Mesenchymal stem cell (in vitro differentiated cells and primary cell): ENCODE measurements at regions not wholly inside any gene's neighbourhood (a gene's known extent, or its start where the extent isn't known, plus 50 kb on each side); places are given as distances from the start of the nearest gene placed in this dataset.

Experiments
- DNase-seq: peaks from one replicate; pipeline ENCODE4 v3.0.0-alpha.2; 2013
- H2AFZ ChIP-seq: one replicate; pipeline ENCODE4 v1.6.1; 2013; ENCODE audit warnings: low read depth, mild to moderate bottlenecking, control low read depth, inconsistent platforms, low read length, moderate library complexity
- H2AK5ac ChIP-seq: 2 replicates; pipeline ENCODE4 v1.6.1; 2013; ENCODE audit warnings: low read length, moderate library complexity, mild to moderate bottlenecking, inconsistent platforms; ENCODE audit not compliant: severe bottlenecking
- H2BK120ac ChIP-seq: one replicate; pipeline ENCODE4 v1.6.1; 2013; ENCODE audit warnings: low read depth, mild to moderate bottlenecking, inconsistent platforms, low read length, moderate library complexity
- H2BK12ac ChIP-seq, 2 experiments: one replicate each; pipeline ENCODE4 v1.6.1; 2013; ENCODE audit warnings: inconsistent platforms in 2 of 2, low read length in 2 of 2, mild to moderate bottlenecking in 2 of 2, moderate library complexity in 2 of 2, control low read depth in 1 of 2
- H2BK15ac ChIP-seq: one replicate; pipeline ENCODE4 v1.6.1; 2013; ENCODE audit warnings: mild to moderate bottlenecking, low read depth, inconsistent platforms; ENCODE audit not compliant: poor library complexity, severe bottlenecking
- H2BK5ac ChIP-seq: 2 replicates; pipeline ENCODE4 v1.6.1; 2013; ENCODE audit warnings: low read depth, mild to moderate bottlenecking, low read length, control low read depth, inconsistent platforms; ENCODE audit not compliant: poor library complexity, severe bottlenecking
- H3K14ac ChIP-seq, 2 experiments: one replicate each; pipeline ENCODE4 v1.6.1; 2013; ENCODE audit warnings: inconsistent platforms in 2 of 2, low read length in 2 of 2, control low read depth in 1 of 2, mild to moderate bottlenecking in 1 of 2, moderate library complexity in 1 of 2
- H3K18ac ChIP-seq, 2 experiments: one replicate each; pipeline ENCODE4 v1.6.1; 2013; ENCODE audit warnings: inconsistent platforms in 2 of 2, low read length in 2 of 2, control low read depth in 1 of 2, low read depth in 1 of 2, mild to moderate bottlenecking in 1 of 2
- H3K23ac ChIP-seq, 2 experiments: one replicate each; pipeline ENCODE4 v1.6.1; 2013; ENCODE audit warnings: inconsistent platforms in 2 of 2, low read length in 2 of 2, mild to moderate bottlenecking in 2 of 2, moderate library complexity in 2 of 2, control low read depth in 1 of 2
- H3K27ac ChIP-seq: 2 replicates; pipeline ENCODE4 v1.5.1; 2013; ENCODE audit warnings: mild to moderate bottlenecking, moderate library complexity, low read length, control low read depth, inconsistent platforms; ENCODE audit not compliant: poor library complexity, severe bottlenecking
- H3K27me3 ChIP-seq, 2 experiments: 2 replicates each; pipeline versions ENCODE4 v1.6.1 to v1.7.0; 2013; ENCODE audit warnings: low read length in 2 of 2, mild to moderate bottlenecking in 2 of 2, moderate library complexity in 2 of 2, control low read depth in 1 of 2, inconsistent platforms in 1 of 2; ENCODE audit not compliant: control insufficient read depth in 1 of 2, insufficient read depth in 1 of 2
- H3K36me3 ChIP-seq, 2 experiments: 2 replicates each; pipeline versions ENCODE4 v1.6.1 to v1.7.0; 2013; ENCODE audit warnings: low read length in 2 of 2, control low read depth in 1 of 2, inconsistent platforms in 1 of 2, low read depth in 1 of 2, mild to moderate bottlenecking in 1 of 2; ENCODE audit not compliant: insufficient read depth in 2 of 2, control insufficient read depth in 1 of 2
- H3K4ac ChIP-seq, 2 experiments: one replicate each; pipeline ENCODE4 v1.6.1; 2013; ENCODE audit warnings: inconsistent platforms in 2 of 2, low read length in 2 of 2, mild to moderate bottlenecking in 2 of 2, moderate library complexity in 2 of 2, control low read depth in 1 of 2, low read depth in 1 of 2
- H3K4me1 ChIP-seq: 2 replicates; pipeline ENCODE4 v1.6.1; 2013; ENCODE audit warnings: low read depth, low read length, control low read depth; ENCODE audit not compliant: control insufficient read depth, insufficient read depth
- H3K4me2 ChIP-seq: 2 replicates; pipeline ENCODE4 v1.6.1; 2013; ENCODE audit warnings: low read length, mild to moderate bottlenecking, inconsistent platforms; ENCODE audit not compliant: poor library complexity, severe bottlenecking
- H3K4me3 ChIP-seq, 2 experiments: 2 replicates each; pipeline versions ENCODE4 v1.5.1 to v1.7.0; 2013; ENCODE audit warnings: low read length in 2 of 2, mild to moderate bottlenecking in 2 of 2, control low read depth in 1 of 2, low read depth in 1 of 2; ENCODE audit not compliant: insufficient read depth in 1 of 2
- H3K79me1 ChIP-seq: replicated peaks from 2 replicates; pipeline ENCODE4 v1.6.1; 2013; ENCODE audit warnings: mild to moderate bottlenecking, control low read depth, low read length, inconsistent platforms; ENCODE audit not compliant: poor library complexity, severe bottlenecking
- H3K9ac ChIP-seq: 2 replicates; pipeline ENCODE4 v1.7.0; 2013; ENCODE audit warnings: mild to moderate bottlenecking, low read length, moderate library complexity
- H3K9me3 ChIP-seq: 2 replicates; pipeline ENCODE4 v1.7.0; 2013; ENCODE audit warnings: mild to moderate bottlenecking, low read length; ENCODE audit not compliant: control insufficient read depth
- H4K8ac ChIP-seq: one replicate; pipeline ENCODE4 v1.6.1; 2013; ENCODE audit warnings: inconsistent platforms, mild to moderate bottlenecking, low read length, moderate library complexity
- H4K91ac ChIP-seq: one replicate; pipeline ENCODE4 v1.6.1; 2013; ENCODE audit warnings: mild to moderate bottlenecking, low read length, inconsistent platforms
- WGBS: methylation state at CpG from one replicate; pipeline ENCODE4 v1.1.7; 2013; ENCODE audit warnings: mixed read lengths; 5-methylcytosine and 5-hydroxymethylcytosine counted together

- Histone ChIP-seq H3K4me2 (no peak overlapping the region), H3K18ac (no peak overlapping the region), H3K27ac (no peak overlapping the region), H3K23ac (no peak overlapping the region), H2BK120ac (no peak overlapping the region), H4K8ac (no peak overlapping the region), H3K9ac (no peak overlapping the region), H3K14ac (no peak overlapping the region), H2AK5ac (no peak overlapping the region), H4K91ac (no peak overlapping the region), H3K36me3 (no peaks in the 10 kb centered on the region), H2BK5ac (no peak overlapping the region), H3K4ac (no peak overlapping the region), H3K4me3 (no peak overlapping the region), H2AFZ (no peak overlapping the region), H3K4me1 (no peaks in the 10 kb centered on the region), H3K27me3 (peaks cover 45 to 79% of the 10 kb centered on the region in 2 experiments), H2BK15ac (no peak overlapping the region), H3K9me3 (no peaks in the 10 kb centered on the region), H3K79me1 (no peaks in the 10 kb centered on the region), H2BK12ac (no peak overlapping the region)
- DNase-seq = no peak
- 96% methylated on average over 2 of the region's 2 CpGs for WGBS
Observed at GRCh38 chr1:181313466-181313865, 169.9 kb upstream of the CACNA1E start.

DNA sequence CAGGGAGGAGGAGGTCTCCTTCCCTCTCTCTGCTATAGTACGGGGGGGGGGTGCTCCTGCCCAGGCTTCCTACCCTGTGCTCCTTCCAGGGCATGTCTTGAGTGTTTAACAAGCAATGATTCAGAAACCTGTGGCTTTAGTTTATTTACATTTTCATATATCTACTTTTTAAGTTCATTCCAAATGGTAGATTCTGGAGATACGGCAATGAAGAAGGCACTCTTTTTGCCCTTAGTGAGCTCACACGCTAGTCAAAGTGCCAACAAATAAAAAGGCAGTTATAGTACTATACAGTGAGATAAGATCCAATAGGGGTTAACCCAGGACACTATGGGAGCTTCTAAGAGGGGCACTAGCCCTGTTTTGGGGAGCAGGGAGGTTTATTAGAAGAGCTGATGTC lies 169.3 kb upstream of the CACNA1E start:
- WGBS = 91% methylated on average over 2 of the region's 3 CpGs

DNA sequence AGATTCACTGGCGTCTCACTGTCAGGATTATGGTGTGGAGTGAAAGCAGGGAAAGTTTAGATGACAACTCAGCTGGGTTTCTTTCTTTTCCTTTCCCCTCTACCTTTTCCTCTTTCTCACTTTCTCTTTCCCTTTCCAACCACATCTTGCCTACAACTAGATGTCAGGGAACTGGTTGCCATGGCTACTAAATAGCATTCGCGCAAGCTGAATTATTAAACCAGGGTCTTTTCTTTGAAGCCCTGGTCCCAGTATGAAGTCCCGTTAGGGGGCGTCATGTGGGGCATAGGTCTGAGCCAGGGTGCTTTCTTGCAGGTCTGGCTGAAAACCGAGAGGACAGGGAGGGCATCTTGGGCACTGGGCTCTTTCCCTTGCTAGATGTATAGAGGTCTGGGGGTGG lies 168.4 kb upstream of the CACNA1E start:
- 34% methylated on average over 5 of the region's 6 CpGs for WGBS
- H3K36me3 ChIP-seq = no peaks in the 10 kb centered on the region

More for the DNA sequence above, 169.3 kb upstream of the CACNA1E start:
- no peak overlapping the region for H3K27ac ChIP-seq
- no peak overlapping the region for H3K4me2 ChIP-seq
- no peaks in the 10 kb centered on the region for H3K4me1 ChIP-seq
- no peak overlapping the region for H3K18ac ChIP-seq
- no peaks in the 10 kb centered on the region for H3K36me3 ChIP-seq
- no peak overlapping the region for H2BK12ac ChIP-seq
- no peak overlapping the region for H3K4ac ChIP-seq
- no peak overlapping the region for H3K23ac ChIP-seq
- no peak overlapping the region for H2BK120ac ChIP-seq
- no peak overlapping the region for H4K8ac ChIP-seq
- no peak overlapping the region for H2AK5ac ChIP-seq
- H2BK5ac ChIP-seq = no peak overlapping the region
- H2BK15ac ChIP-seq = no peak overlapping the region
- DNase-seq = no peak
- H4K91ac ChIP-seq = no peak overlapping the region
- H3K9ac ChIP-seq = no peak overlapping the region
- H3K79me1 ChIP-seq = no peaks in the 10 kb centered on the region
- no peaks in the 10 kb centered on the region for H3K9me3 ChIP-seq
- no peak overlapping the region for H2AFZ ChIP-seq
- H3K27me3 ChIP-seq = peaks cover 51 to 83% of the 10 kb centered on the region in 2 experiments
- H3K14ac ChIP-seq = no peak overlapping the region
- H3K4me3 ChIP-seq = no peak overlapping the region

DNA sequence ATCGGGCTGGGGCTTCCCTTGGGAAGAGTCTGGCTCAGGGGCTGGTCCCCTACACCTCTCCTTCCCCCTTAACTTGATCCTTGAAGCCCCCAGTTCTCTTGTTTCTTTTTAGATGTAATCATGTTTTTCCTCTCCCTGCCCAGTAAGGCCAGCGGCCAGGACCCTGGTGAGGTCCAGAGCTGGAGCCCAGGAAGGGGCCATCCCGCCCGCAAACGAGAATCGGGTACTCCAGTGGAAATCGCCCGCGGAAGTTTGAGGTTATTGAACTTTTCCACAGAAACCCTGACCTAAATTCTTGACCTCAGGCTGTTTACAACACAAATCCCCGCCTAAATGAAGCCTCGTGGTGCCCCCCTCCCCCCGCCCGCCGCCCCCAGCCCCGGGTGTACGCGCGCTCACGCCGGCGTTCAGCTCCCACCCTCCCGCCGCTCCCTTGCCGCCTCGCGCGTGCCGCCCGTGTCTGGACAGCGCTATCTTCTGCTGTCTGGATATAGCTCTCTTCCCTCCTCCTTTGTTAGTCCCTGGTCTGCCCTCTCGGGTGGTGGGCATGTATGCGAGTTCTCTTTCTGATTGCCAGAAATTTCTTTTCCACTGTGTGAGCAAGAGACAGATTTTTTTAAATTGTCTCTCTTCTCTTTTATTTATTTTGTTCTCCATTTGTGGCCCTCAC lies 165.9 kb upstream of the CACNA1E start:
- Histone ChIP-seq H3K4me3 (no peak overlapping the region), H3K79me1 (no peaks in the 10 kb centered on the region), H3K27ac (no peak overlapping the region), H2AK5ac (no peak overlapping the region), H2BK5ac (no peak overlapping the region), H3K9ac (no peak overlapping the region), H3K4ac (no peak overlapping the region), H3K36me3 (no peaks in the 10 kb centered on the region), H2BK15ac (no peak overlapping the region), H3K27me3 (peaks cover 63 to 96% of the 10 kb centered on the region in 2 experiments), H3K4me1 (no peaks in the 10 kb centered on the region), H2BK120ac (no peak overlapping the region), H2BK12ac (no peak overlapping the region), H4K8ac (no peak overlapping the region), H3K18ac (no peak overlapping the region), H3K14ac (no peak overlapping the region), H3K9me3 (no peaks in the 10 kb centered on the region), H4K91ac (no peak overlapping the region), H2AFZ (no peak overlapping the region), H3K23ac (no peak overlapping the region), H3K4me2 (no peak overlapping the region)
- WGBS = 7% methylated on average over 19 of the region's 32 CpGs
- no peak for DNase-seq

More for the DNA sequence above, 168.4 kb upstream of the CACNA1E start:
- H2AK5ac ChIP-seq = no peak overlapping the region
- DNase-seq = no peak
- H2BK120ac ChIP-seq = no peak overlapping the region
- H3K4me2 ChIP-seq = no peak overlapping the region
- H3K14ac ChIP-seq = no peak overlapping the region
- H2BK12ac ChIP-seq = no peak overlapping the region
- no peak overlapping the region for H2BK5ac ChIP-seq
- no peak overlapping the region for H4K8ac ChIP-seq
- no peak overlapping the region for H3K27ac ChIP-seq
- H3K18ac ChIP-seq = no peak overlapping the region
- no peak overlapping the region for H3K23ac ChIP-seq
- H3K9ac ChIP-seq = no peak overlapping the region
- peaks cover 60 to 88% of the 10 kb centered on the region in 2 experiments for H3K27me3 ChIP-seq
- no peak overlapping the region for H2AFZ ChIP-seq
- H4K91ac ChIP-seq = no peak overlapping the region
- no peaks in the 10 kb centered on the region for H3K79me1 ChIP-seq
- H3K4ac ChIP-seq = no peak overlapping the region
- no peak overlapping the region for H3K4me3 ChIP-seq
- no peak overlapping the region for H2BK15ac ChIP-seq
- H3K9me3 ChIP-seq = no peaks in the 10 kb centered on the region
- H3K4me1 ChIP-seq = no peaks in the 10 kb centered on the region
